ENCODE measurements at regions not wholly inside any gene's neighbourhood (a gene's known extent, or its start where the extent isn't known, plus 50 kb on each side); places are given as distances from the start of the nearest gene placed in this dataset.
"Not testable (repeated sequence)": the region's sequence is repeated elsewhere in the genome, so short reads cannot be mapped to it uniquely, and the experiment has no call there.

DNA sequence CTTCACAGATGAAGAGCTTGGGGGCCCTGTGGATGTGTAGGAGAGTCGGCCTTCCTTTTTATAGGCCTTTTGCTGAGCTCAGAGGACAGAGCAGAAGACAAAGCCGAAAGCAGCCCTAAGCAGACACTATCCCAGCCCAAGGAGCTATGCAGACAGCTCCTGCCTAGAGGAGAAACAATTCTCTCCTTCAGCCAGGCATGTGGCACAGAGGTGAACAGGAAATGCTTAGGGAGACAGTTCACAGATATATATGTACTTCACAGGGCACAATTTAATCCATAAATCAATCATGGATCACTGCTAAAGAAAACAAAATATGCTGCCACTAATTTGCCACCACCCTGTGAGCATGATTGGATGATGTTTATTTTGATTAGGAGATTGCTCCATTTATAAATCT lies 164.5 kb upstream of the PLGLB2 start:
- not testable (repeated sequence) for DNase-seq

DNA sequence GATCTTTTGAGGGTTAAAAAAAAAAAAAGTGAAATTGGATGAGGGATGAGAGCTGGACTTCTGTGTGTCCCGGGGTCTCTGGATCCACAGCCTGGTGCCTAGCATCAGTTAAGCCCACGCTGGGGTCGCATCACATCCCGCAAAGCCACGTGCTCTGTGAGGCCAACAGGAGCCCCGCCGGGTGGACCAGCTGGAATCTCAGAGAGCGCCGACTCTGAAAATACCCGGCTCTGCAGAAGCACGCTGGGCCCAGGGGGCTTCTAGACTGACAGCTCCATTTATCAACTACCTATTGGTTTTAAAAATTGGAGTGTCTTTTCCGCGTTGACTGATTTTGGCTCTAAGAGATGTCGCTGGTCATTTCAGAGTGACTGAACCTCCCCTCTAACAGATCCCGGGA lies 164.1 kb upstream of the PLGLB2 start:
- not testable (repeated sequence) for DNase-seq

- DNase-seq = peak; percentile 13
These were observed 163.5 kb upstream of the PLGLB2 start for GRCh38 chr2:87584268-87584906.

DNA sequence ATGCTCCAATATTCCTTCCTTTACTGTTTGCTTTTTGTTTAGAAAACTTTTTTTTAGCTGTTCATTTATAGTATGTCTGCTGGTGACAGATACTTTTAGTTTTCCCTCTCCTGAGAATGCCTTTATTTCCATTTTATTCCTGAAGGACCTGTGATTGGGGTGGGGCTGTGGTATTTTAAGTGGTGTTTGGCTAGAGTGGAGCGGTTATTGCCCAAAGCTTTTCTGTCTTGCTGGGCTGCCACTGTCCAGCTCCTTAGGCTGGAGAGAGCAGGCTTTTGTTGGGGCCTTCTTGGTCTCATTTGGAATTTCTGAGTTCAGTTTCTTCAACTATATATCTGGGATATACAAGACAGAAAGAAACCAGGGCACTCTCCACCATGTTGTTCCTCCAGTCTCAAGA lies 160.0 kb upstream of the PLGLB2 start:
- not testable (repeated sequence) for DNase-seq

DNA sequence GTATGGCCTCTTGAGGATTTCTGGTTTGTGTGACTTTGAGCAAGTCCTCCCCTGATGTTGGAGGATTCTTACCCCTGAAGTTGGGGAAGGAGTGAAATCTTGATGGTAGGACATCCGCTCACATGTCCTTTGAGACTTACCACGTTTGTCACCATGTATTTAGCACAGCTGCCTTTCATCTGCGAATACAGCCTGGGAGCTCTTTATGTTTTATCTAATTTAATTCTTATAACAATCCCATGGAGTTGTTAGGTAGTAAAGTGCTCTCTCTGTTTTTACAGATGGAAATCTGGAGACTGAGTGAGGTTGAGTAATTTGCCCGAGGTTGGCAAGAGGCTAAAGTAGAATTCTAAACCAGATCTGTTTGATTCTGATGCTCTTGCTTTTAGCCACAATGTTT lies 154.9 kb upstream of the PLGLB2 start:
- DNase-seq = not testable (repeated sequence)

DNA sequence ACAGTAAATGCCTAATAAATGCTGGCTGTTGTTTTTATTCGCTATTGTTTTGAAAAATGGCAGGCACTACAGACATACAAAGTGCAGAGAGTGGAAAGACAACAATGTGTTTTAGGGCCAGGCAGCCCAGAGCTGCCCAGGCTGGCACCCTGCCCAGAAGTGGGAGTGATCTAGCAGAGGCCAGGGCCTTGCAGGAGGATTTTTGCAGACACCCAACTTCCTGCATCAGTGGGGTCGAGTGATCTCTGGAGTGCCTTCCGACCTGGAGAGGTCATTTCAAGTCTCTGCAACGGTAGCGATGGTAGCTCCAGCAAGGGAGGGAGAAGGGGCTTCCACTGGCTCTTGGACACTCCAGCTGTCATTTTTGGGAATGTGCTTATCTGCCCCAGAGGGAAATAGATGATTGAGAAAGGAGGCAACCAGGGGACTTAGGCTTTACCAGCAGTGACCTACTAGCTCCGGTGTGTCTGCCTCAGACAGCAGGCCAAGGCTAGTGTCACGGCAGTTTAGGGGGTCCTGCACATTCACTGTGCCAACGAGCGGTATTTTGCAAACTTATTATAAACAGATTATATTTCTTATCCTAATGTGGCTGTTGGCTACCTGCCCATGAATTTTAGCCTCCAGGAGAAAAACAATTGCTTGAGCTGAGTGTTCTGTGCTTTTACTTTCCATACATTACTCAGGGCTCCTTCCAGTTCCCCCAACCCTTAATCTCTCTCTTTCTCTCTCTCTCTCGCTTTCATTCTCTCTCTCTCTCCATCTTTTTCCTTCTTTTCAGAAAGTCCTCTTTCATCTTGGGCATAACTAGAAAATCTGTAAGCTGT lies 153.9 kb upstream of the PLGLB2 start:
- DNase-seq = peak; percentile 37

DNA sequence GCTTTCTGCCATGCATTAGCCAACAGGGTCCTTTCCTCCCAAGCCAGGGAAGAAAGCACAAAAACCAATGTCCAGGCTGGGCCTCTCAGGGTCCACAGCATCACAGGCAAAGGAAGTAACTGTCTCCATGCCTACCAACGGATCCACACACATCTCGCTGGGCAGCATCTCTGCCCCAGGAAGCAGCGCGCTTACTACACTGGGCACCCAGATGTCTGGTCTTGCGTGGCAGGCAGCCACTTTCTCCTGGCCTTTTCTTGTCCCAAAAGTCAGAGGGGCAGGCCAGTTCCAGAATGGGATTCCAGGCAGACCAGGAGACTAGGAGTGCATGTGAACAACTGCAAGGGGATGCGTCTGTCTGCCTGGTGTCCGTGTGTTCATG lies 153.3 kb upstream of the PLGLB2 start:
- not testable (repeated sequence) for DNase-seq

DNA sequence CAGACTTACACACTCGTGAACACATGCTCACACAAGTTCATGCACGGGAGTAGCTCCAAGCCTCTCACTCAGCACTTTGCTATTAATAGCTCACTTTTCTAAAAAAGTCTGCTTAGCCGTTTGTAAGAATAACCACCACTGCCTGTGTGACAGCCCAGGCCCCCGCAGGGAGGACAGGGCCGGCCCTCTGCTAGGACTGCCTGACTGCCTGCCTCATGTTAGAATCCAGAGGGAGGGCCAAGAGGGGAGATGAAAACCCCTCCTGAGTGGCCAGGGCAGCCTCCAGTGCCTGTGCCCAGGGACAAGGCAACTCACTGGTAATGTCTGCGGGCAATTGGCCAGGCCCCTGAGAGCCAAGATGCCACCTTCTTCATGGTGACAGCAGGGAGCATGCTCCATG lies 152.9 kb upstream of the PLGLB2 start:
- not testable (repeated sequence) for DNase-seq

DNA sequence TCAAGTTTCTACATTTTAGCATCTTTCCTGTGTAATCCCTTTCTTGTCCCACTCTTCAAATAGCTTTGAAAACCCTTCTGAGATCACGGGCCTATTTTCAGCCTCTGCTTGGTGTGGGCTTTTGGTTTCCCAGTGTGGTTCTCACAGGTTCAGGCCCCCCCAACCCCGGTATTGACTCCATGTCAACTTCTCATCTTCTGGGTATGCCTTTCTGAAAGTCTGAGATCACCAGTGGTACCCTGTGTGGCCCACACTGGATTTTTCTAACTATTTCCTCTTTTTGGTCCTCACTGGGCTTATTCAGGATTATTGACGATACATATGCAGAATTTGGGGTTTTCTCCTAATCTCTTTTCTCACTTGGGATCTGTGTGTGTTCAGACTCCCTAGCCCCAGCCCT lies 146.9 kb upstream of the PLGLB2 start:
- DNase-seq = not testable (repeated sequence)

GRCh38 chr2:87602118-87602517 lies 145.8 kb upstream of the PLGLB2 start:
- DNase-seq = not testable (repeated sequence)

- DNase-seq = not testable (repeated sequence)
These were observed 145.2 kb upstream of the PLGLB2 start for GRCh38 chr2:87602728-87603127.

GRCh38 chr2:87603418-87604278 lies 144.2 kb upstream of the PLGLB2 start:
- peak; percentile 9 for DNase-seq

DNA sequence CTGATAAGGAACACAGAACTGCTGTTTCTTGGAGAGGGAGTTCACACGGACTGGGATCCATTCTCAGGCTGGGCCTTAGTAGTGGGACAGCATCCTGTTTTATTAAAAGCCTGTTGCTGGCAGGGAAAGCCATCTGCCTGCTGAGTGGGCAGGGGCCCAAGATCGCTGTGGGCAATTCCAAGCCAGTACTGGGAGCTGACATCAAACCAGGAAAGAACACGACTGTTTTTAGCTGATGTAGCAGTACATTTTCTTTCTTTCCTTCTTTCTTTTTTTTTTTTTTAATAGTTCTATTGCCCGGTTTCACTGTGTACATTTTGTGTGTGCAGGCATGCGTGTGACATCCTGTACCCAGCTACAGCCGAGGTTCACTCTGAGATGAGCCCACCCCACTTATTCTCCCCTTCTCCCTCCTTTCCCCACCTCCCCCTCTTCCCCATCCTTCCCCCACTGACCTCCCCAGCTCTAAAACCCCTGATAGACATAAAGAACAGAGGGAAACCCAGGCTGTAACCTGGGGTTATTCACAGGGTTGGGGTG lies 143.5 kb upstream of the PLGLB2 start:
- not testable (repeated sequence) for DNase-seq

DNA sequence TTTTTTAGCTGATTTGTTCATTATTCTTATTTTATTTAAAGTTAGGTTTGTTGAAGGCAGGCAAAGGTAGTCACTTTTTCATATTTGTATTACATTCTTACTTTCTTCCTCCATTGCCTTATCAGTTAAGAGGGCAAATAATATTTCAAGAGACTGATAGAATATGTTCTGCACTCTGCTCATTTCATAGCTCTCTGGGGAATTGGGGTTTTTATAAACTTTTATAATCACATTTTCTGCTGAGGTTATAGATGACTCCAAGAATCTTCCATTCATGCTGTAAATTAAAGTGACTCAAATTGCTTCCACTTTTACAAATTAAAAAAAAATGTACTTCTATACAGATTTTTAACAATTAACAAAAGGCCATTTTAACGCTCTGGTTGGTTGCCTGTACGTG lies 142.9 kb upstream of the PLGLB2 start:
- DNase-seq = peak; percentile 13

DNA sequence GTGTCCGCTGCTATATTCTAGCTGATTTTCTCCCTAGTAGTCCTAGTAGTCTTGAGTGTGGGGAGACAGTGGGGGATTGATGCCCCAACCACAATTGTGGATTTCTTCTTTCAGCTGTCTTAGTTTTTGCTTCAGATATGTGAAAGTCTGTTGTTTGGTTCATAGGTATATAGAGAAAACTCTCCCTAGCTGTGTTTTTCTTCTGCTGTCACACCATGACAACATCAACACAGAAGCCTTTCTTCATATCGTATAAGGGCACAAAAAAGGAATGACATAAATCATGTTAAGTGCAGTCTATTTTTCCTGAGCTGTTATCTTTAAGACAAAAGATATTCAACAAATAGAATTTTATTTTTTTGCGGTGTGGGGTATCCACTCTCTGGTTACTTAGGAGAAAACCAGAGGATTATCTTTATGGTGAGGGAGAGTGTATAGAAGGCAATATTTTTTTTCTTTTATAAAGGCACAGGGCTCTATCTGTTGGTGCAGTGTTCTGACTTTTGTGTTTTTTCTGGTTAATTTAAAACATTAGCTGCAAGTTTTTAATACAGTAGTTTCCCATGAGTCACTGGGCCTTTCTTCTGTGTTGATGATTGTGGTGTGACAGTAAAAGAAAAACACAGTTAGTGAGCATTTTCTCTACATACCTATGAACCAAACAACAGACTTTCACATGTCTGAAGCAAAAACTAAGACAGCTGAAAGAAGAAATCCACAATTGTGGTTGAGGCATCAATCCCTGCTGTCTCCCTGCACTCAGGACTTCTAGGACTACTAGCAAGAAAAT lies 139.3 kb upstream of the PLGLB2 start:
- not testable (repeated sequence) for DNase-seq

DNA sequence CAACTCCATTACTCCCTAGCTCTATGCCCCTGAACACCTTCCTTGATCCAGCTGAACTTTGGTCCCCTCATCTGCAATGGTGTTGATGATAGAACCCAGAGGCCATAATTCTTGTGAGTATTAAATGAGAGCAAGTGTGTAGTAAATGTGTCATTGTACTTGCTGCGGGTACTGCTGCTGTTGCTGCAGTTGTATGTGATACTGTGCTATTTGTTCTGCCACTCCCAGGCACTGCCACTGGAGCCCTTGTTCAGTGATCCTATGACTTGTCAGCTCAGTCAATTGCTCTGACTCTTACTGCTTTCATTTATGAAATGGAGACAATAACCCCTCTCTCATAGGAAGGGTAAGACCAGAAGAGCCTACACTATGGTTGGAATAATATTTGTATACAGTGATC lies 136.9 kb upstream of the PLGLB2 start:
- DNase-seq = not testable (repeated sequence)

- DNase-seq = not testable (repeated sequence)
These were observed 136.5 kb upstream of the PLGLB2 start for GRCh38 chr2:87611416-87611815.

GRCh38 chr2:87611956-87612355 lies 135.9 kb upstream of the PLGLB2 start:
- DNase-seq = not testable (repeated sequence)

- not testable (repeated sequence) for DNase-seq
These were observed 133.0 kb upstream of the PLGLB2 start for GRCh38 chr2:87614829-87615434.

DNA sequence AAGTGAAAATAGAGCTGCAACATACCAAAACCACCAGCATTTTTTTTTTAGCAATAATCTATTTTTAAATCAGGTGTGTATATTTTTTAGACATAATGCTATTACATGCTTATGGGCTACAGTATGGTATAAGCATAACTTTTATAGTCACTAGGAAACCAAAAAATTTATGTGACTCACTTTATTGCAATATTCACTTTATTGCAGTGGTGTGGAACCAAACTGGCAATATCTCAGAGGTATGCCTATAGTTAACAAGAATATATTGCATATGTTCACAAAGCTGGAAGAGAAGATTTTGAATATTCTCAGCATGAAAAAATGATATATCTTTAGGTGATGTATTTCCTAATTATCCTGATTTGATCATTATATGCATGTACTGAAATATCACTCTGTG lies 128.8 kb upstream of the PLGLB2 start:
- not testable (repeated sequence) for DNase-seq

DNA sequence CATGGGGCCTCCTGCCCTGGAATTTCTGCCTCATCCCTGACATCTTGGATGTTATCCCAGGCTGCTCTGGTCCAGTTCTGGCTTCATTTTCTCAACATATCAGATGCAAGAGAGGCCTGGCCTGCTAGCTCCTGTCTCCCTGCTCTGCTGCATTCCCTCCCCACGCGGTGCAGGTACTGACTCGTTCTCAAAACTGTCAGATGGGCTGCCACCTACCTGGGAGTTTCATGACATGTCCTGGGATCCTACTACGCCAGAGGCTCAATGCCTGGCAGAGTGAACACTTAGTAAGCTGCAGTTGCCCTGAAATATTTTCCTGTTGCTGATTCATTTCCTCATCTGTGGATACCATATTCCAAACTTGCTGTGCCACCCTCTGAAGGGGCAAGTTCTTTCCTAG lies 126.7 kb upstream of the PLGLB2 start:
- not testable (repeated sequence) for DNase-seq

All from fibroblast of skin of abdomen (primary cell).